Gastrocnemius medialis (tissue), 4 donors: ENCODE measurements at regions not wholly inside any gene's neighbourhood (a gene's known extent, or its start where the extent isn't known, plus 50 kb on each side); places are given as distances from the start of the nearest gene placed in this dataset.

Experiments
- POLR2A ChIP-seq, 2 donors: fragments of 450-650 bp; IDR thresholded peaks; one replicate each; pipeline ENCODE4 v1.6.1; 2017; ENCODE audit warnings: antibody characterized with exemption in 2 of 2, mild to moderate bottlenecking in 2 of 2, moderate library complexity in 2 of 2
- TF ChIP-seq, protein P1 (sequence below), 5 experiments: fragments of 450-650 bp in 3 of 5; fragments of 200-600 bp in 2 of 5; sonication (generic) in 2 of 5; IDR thresholded peaks in 4 of 5; conservative IDR thresholded peaks in 1 of 5; 1 replicate in 4 of 5; 2 replicates in 1 of 5; pipeline ENCODE4 v1.5.1; 2016 to 2019; ENCODE audit warnings: antibody characterized with exemption in 5 of 5, mild to moderate bottlenecking in 3 of 5, moderate library complexity in 3 of 5

DNA sequence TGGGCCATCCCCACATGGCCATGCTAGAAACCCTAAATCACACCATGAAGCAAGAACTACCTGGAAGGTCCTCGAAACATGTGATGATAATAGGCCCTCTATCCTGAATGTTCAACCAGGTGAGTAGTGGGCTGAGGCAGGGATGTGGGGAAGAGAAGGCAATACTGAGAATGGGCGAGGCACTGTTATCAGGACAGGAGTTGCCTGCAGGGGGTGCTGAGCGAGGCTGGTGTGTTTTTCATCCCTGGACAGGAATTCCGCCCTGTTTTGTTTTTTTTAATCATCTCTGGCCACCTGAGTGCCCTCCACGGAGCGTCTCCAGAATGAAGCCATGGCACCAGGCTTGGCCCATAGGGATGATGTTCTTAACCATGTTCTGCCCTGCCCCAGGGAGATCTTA is 103.0 kb upstream of the SOX11 start:
- TF ChIP-seq, protein P1, sequence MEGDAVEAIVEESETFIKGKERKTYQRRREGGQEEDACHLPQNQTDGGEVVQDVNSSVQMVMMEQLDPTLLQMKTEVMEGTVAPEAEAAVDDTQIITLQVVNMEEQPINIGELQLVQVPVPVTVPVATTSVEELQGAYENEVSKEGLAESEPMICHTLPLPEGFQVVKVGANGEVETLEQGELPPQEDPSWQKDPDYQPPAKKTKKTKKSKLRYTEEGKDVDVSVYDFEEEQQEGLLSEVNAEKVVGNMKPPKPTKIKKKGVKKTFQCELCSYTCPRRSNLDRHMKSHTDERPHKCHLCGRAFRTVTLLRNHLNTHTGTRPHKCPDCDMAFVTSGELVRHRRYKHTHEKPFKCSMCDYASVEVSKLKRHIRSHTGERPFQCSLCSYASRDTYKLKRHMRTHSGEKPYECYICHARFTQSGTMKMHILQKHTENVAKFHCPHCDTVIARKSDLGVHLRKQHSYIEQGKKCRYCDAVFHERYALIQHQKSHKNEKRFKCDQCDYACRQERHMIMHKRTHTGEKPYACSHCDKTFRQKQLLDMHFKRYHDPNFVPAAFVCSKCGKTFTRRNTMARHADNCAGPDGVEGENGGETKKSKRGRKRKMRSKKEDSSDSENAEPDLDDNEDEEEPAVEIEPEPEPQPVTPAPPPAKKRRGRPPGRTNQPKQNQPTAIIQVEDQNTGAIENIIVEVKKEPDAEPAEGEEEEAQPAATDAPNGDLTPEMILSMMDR (IDR thresholded peaks at IDR 0.05 in 4 of 5, conservative IDR thresholded peaks at IDR 0.05 in 1 of 5), result no peak
- no peak for TF ChIP-seq POLR2A (IDR thresholded peaks at IDR 0.05)
